Endothelial cell (in vitro differentiated cells): ENCODE measurements at regions not wholly inside any gene's neighbourhood (a gene's known extent, or its start where the extent isn't known, plus 50 kb on each side); places are given as distances from the start of the nearest gene placed in this dataset.

Experiments
- DNase-seq: peaks from one replicate; pipeline ENCODE4 v3.0.0; 2021; ENCODE audit warnings: low spot score
- H3K27ac Mint-ChIP-seq: one replicate; pipeline ENCODE4 v1.8.0; 2021; ENCODE audit warnings: mixed read lengths, inconsistent platforms; ENCODE audit not compliant: unreplicated experiment
- H3K27me3 Mint-ChIP-seq: one replicate; pipeline ENCODE4 v1.8.0; 2021; ENCODE audit warnings: mild to moderate bottlenecking, moderate library complexity, mixed read lengths, inconsistent platforms; ENCODE audit not compliant: unreplicated experiment
- H3K36me3 Mint-ChIP-seq: one replicate; pipeline ENCODE4 v1.8.0; 2021; ENCODE audit warnings: mild to moderate bottlenecking, low read depth, mixed read lengths, inconsistent platforms; ENCODE audit not compliant: unreplicated experiment
- H3K4me1 Mint-ChIP-seq: one replicate; pipeline ENCODE4 v1.8.0; 2021; ENCODE audit warnings: mild to moderate bottlenecking, mixed read lengths, inconsistent platforms; ENCODE audit not compliant: unreplicated experiment
- H3K4me3 Mint-ChIP-seq: one replicate; pipeline ENCODE4 v1.8.0; 2021; ENCODE audit warnings: mild to moderate bottlenecking, mixed read lengths, inconsistent platforms; ENCODE audit not compliant: unreplicated experiment
- H3K9me3 Mint-ChIP-seq: one replicate; pipeline ENCODE4 v1.8.0; 2021; ENCODE audit warnings: mixed read lengths, inconsistent platforms; ENCODE audit not compliant: unreplicated experiment
- TF ChIP-seq, protein P1 (sequence below): fragments of 200-600 bp; sonication (generic); IDR thresholded peaks from one replicate; pipeline ENCODE4 v1.5.0; 2021; ENCODE audit warnings: antibody characterized with exemption; ENCODE audit not compliant: unreplicated experiment

DNA sequence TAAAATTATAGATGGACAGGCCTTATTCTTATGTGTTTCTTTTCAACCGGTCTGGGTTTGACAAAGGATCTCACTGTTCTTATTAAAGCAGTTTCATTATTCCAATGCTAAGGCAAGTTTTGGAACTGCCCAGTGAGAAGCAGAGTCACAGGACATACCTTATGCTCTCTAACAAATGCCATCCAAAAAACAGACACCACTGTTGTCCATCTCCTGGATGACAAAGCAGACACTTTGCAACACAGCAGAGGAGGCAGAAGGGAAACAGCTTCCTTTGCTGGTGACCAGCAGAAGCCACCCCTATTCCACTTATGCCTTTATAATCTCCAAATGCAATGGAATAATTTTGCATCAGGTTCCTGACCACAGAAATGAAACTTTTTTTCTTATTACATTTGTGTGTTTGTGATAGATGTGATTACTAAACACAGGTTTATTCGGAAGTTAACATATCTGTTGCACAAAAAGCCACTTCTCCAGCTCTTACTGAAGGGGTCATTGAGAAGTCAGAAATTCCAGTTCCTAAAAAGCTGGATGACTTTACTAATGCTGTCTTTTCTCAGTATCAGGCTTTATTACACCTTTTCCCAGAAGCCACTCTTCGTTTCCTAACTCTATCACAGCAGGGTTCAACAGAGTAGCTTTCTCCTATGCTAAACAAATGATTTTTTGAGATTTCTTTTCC lies 115.6 kb downstream of the BTG1 start:
- no peak for DNase-seq
- Mint-ChIP-seq H3K27ac (no peak overlapping the region), H3K9me3 (no peaks in the 10 kb centered on the region), H3K4me1 (peaks cover 15% of the 10 kb centered on the region), H3K27me3 (no peaks in the 10 kb centered on the region), H3K36me3 (no peaks in the 10 kb centered on the region), H3K4me3 (no peak overlapping the region)
- TF ChIP-seq, protein P1, sequence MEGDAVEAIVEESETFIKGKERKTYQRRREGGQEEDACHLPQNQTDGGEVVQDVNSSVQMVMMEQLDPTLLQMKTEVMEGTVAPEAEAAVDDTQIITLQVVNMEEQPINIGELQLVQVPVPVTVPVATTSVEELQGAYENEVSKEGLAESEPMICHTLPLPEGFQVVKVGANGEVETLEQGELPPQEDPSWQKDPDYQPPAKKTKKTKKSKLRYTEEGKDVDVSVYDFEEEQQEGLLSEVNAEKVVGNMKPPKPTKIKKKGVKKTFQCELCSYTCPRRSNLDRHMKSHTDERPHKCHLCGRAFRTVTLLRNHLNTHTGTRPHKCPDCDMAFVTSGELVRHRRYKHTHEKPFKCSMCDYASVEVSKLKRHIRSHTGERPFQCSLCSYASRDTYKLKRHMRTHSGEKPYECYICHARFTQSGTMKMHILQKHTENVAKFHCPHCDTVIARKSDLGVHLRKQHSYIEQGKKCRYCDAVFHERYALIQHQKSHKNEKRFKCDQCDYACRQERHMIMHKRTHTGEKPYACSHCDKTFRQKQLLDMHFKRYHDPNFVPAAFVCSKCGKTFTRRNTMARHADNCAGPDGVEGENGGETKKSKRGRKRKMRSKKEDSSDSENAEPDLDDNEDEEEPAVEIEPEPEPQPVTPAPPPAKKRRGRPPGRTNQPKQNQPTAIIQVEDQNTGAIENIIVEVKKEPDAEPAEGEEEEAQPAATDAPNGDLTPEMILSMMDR, result no peak

DNA sequence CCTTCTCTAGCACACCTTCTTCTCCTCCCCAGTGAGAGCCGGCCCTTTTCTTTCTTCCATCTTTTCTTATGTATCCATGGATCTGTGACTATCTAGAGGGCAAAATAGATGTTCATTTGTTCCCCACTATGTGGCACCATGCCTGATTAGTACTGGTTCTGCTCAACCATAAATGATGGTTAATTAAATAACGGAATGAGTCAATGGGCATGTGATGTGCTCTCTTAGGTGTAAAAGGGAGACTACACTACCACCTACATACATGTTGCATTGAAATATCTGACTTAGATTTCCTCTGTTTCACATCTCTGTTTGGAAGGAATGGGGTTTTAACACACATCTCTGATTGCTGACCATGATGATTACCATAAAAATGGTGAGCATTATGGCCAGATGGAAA lies 116.5 kb downstream of the BTG1 start:
- TF ChIP-seq, protein P1, result no peak
- Mint-ChIP-seq H3K27me3 (no peaks in the 10 kb centered on the region), H3K36me3 (no peaks in the 10 kb centered on the region), H3K9me3 (no peaks in the 10 kb centered on the region), H3K27ac (no peak overlapping the region), H3K4me3 (no peak overlapping the region), H3K4me1 (peaks cover 8% of the 10 kb centered on the region)
- no peak for DNase-seq

DNA sequence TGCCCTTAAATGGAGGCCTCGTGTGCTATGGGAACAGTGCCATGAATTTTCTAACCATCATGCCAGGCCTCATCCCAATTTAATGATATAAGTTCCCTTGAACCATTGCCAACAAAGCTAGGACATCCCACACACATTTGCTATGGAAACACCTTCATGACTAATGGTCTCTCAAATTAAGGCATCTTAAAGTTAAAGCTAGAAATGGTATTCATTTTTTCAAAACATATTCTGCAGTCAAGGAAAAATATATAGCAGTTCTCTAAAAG lies 117.3 kb downstream of the BTG1 start:
- Mint-ChIP-seq H3K27ac (no peak overlapping the region), H3K27me3 (no peaks in the 10 kb centered on the region), H3K36me3 (no peaks in the 10 kb centered on the region), H3K9me3 (no peaks in the 10 kb centered on the region), H3K4me1 (peaks cover 4% of the 10 kb centered on the region), H3K4me3 (no peak overlapping the region)
- no peak for DNase-seq
- TF ChIP-seq, protein P1, result no peak

DNA sequence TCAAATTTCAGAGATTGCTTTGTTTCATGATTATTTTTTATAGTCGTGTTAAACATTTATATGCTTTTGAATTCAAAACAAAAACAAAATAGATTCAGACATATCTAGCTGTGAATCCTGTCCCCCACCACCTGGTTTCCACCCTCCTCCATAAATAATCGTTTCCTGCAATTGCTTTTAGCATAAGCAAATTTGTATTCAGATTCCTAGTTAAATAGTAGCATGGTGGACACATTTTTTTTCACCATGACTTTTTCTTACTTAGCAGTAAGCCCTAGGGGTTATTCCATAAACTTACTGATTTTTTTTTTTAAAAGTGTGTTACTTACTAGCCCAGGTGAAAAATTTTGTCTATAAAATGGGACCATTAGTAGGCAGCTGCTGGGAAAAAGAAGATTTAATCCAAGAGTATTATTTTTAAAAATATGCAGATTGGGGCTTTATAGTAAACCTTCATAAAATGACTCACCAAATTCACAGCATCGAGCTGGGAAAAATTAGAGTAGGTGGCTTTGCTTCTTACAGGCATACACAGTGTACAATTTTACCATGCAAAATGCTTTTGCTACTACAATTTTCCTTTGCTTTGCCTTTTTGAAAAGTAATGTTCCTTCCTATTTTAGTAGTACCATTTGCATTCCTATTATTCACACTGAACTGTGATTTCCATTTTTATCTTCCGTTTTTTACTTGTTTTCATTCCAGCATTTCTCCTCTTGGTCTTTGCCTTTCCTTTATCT lies 117.8 kb downstream of the BTG1 start:
- H3K36me3 Mint-ChIP-seq, result no peaks in the 10 kb centered on the region
- no peaks in the 10 kb centered on the region for H3K27me3 Mint-ChIP-seq
- H3K4me1 Mint-ChIP-seq, result peaks cover 4% of the 10 kb centered on the region
- H3K27ac Mint-ChIP-seq, result no peak overlapping the region
- no peak for DNase-seq
- TF ChIP-seq, protein P1, result no peak
- no peaks in the 10 kb centered on the region for H3K9me3 Mint-ChIP-seq
- H3K4me3 Mint-ChIP-seq, result no peak overlapping the region

DNA sequence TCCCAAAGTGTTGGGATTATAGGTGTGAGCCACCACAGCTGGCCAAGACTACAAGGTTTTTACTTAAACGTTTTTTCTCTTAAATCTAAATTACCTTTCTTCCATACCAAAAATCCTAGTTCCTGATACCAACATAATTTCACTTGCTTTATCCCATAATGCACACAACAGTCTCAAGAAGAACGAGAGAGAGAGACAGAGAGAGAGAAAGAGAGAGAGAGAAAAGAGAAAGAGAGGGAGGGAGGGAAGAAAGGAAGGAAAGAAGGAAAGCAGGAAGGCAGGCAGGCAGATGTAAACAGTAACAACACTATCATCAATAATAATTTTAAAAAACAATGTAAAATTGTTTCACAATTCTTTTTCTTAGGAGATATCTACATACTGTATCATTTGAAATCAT lies 118.4 kb downstream of the BTG1 start:
- no peak for DNase-seq
- Mint-ChIP-seq H3K9me3 (no peaks in the 10 kb centered on the region), H3K27me3 (peaks cover 1% of the 10 kb centered on the region), H3K4me3 (no peak overlapping the region), H3K36me3 (no peaks in the 10 kb centered on the region), H3K4me1 (peaks cover 4% of the 10 kb centered on the region), H3K27ac (no peak overlapping the region)
- TF ChIP-seq, protein P1, result no peak
